ENCODE measurements at regions not wholly inside any gene's neighbourhood (a gene's known extent, or its start where the extent isn't known, plus 50 kb on each side); places are given as distances from the start of the nearest gene placed in this dataset.

DNA sequence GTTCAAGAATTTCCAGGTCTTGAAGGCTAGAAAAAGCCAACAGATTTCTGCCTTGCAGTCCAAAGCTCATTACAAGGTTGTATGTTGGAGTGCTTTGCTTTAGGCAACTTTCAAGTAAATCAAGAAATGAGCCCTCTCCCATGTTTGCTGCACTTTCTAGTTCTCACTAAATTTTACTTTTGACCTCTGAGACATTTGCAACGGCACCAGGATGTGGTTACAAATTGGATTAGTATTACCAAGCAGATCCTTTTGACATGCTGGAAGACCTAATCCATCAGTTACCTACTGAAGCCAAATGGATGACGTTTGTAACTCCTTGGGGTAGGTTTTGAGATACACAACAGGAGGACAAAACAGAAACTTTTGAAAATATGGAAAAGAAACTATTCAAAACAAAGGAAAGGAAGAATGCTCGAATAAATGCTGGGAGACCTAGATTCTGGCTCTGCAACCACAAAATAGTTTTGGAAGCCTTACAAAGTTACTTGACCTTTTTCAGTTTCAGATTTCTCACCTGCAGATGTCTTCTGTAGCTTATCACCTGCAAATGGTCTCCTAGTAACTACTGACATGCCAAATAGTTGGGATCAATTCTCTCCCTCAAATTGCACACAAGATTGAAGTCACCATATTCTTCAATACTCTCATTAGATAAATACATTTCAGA lies 251.7 kb upstream of the ADGRL2 start:
- TF ChIP-seq, protein P1, sequence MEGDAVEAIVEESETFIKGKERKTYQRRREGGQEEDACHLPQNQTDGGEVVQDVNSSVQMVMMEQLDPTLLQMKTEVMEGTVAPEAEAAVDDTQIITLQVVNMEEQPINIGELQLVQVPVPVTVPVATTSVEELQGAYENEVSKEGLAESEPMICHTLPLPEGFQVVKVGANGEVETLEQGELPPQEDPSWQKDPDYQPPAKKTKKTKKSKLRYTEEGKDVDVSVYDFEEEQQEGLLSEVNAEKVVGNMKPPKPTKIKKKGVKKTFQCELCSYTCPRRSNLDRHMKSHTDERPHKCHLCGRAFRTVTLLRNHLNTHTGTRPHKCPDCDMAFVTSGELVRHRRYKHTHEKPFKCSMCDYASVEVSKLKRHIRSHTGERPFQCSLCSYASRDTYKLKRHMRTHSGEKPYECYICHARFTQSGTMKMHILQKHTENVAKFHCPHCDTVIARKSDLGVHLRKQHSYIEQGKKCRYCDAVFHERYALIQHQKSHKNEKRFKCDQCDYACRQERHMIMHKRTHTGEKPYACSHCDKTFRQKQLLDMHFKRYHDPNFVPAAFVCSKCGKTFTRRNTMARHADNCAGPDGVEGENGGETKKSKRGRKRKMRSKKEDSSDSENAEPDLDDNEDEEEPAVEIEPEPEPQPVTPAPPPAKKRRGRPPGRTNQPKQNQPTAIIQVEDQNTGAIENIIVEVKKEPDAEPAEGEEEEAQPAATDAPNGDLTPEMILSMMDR (IDR thresholded peaks at IDR 0.05; ENCODE audit: insufficient read depth, low read length, poor library complexity, severe bottlenecking): no peak
- H3K4me3 ChIP-seq (replicated peaks; ENCODE audit: low read depth, low read length): no peak overlapping the region
- peak; percentile 59 for DNase-seq (ENCODE audit: extremely low read depth, insufficient read length)
- H3K36me3 ChIP-seq (ENCODE audit: control insufficient read depth, insufficient read depth, low read length): no peaks in the 10 kb centered on the region
- H3K27me3 ChIP-seq (replicated peaks; ENCODE audit: control insufficient read depth, insufficient read depth, low read length): no peaks in the 10 kb centered on the region

GRCh38 chr1:81547912-81548303 lies 252.8 kb upstream of the ADGRL2 start:
- DNase-seq (ENCODE audit: extremely low read depth, insufficient read length): peak; percentile 62
- Histone ChIP-seq H3K27me3 (replicated peaks; ENCODE audit: control insufficient read depth, insufficient read depth, low read length) (no peaks in the 10 kb centered on the region), H3K36me3 (ENCODE audit: control insufficient read depth, insufficient read depth, low read length) (no peaks in the 10 kb centered on the region), H3K4me3 (replicated peaks; ENCODE audit: low read depth, low read length) (no peak overlapping the region)
- TF ChIP-seq, protein P1 (IDR thresholded peaks at IDR 0.05; ENCODE audit: insufficient read depth, low read length, poor library complexity, severe bottlenecking): no peak

DNA sequence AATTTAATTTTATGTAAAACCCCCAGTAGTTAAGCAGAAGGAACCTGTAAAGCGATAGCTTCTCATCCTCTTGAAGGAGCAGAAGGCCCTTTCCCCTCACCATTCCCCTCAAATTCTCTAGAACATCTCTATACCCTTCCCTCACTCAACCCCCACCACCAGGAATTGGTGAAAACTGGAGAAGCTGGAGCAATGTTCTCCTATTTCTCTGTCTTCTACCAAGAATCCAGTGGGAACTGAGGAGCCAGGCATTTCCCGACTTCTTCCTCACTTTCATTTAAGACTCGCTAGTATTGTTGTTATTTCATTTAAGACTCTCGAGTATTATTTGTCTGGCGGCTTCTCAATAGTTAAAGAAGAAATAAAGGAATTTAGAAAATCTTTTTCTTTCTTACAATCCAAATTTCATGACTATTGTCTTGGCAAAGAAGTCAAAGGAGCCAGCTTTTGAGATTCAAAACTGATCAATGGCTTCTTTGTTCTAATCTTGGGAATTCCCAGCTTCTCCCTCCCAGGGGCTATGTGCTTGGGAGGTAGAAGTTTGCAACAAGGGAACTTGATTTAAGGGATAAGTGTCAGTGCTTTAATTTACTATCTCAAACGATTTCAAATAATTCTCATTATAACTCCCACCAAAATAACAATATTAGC lies 253.3 kb upstream of the ADGRL2 start:
- H3K4me3 ChIP-seq (replicated peaks; ENCODE audit: low read depth, low read length): no peak overlapping the region
- TF ChIP-seq, protein P1 (IDR thresholded peaks at IDR 0.05; ENCODE audit: insufficient read depth, low read length, poor library complexity, severe bottlenecking): no peak
- no peak for DNase-seq (ENCODE audit: extremely low read depth, insufficient read length)
- no peaks in the 10 kb centered on the region for H3K36me3 ChIP-seq (ENCODE audit: control insufficient read depth, insufficient read depth, low read length)
- H3K27me3 ChIP-seq (replicated peaks; ENCODE audit: control insufficient read depth, insufficient read depth, low read length): no peaks in the 10 kb centered on the region

GRCh38 chr1:81545734-81546133 lies 255.0 kb upstream of the ADGRL2 start:
- TF ChIP-seq, protein P1 (IDR thresholded peaks at IDR 0.05; ENCODE audit: insufficient read depth, low read length, poor library complexity, severe bottlenecking): no peak
- H3K4me3 ChIP-seq (replicated peaks; ENCODE audit: low read depth, low read length): no peak overlapping the region
- H3K36me3 ChIP-seq (ENCODE audit: control insufficient read depth, insufficient read depth, low read length): no peaks in the 10 kb centered on the region
- no peak for DNase-seq (ENCODE audit: extremely low read depth, insufficient read length)
- H3K27me3 ChIP-seq (replicated peaks; ENCODE audit: control insufficient read depth, insufficient read depth, low read length): no peaks in the 10 kb centered on the region

DNA sequence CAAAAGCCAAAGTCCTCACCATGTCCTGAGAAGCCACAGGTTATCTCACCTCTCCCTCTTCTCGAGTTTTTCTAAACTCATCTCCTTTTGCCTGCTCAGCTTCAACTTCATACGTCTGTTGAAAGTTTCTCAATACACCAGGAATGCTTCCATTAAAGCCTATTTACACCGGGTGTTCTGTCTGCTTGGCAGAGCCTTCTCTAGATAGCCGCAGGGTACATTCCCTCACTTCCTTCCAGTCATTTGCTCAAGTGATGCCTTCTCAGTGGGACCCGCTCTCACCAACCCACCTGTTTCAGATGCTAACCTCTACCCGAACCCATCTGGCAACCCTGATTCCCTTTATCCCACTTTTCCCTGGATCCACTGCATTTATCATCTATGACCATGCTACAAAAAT lies 257.0 kb upstream of the ADGRL2 start:
- DNase-seq (ENCODE audit: extremely low read depth, insufficient read length): no peak
- no peak overlapping the region for H3K4me3 ChIP-seq (replicated peaks; ENCODE audit: low read depth, low read length)
- H3K36me3 ChIP-seq (ENCODE audit: control insufficient read depth, insufficient read depth, low read length): no peaks in the 10 kb centered on the region
- TF ChIP-seq, protein P1 (IDR thresholded peaks at IDR 0.05; ENCODE audit: insufficient read depth, low read length, poor library complexity, severe bottlenecking): no peak
- H3K27me3 ChIP-seq (replicated peaks; ENCODE audit: control insufficient read depth, insufficient read depth, low read length): no peaks in the 10 kb centered on the region

Measured in GM06990 (cell line).